H1 (cell line): ENCODE measurements at regions not wholly inside any gene's neighbourhood (a gene's known extent, or its start where the extent isn't known, plus 50 kb on each side); places are given as distances from the start of the nearest gene placed in this dataset.
"Not testable (repeated sequence)": the region's sequence is repeated elsewhere in the genome, so short reads cannot be mapped to it uniquely, and the experiment has no call there.

Experiments
- CTCF ChIA-PET: fragments of 300-600 bp; sonication (Branson Sonifier 250); formaldehyde crosslinking; loops from one replicate; lab custom pipeline; 2021; ENCODE audit not compliant: partially characterized antibody; lab: Charles Lee
- POLR2A ChIA-PET: fragments of 300-600 bp; sonication (Branson Sonifier 250); formaldehyde crosslinking; loops from one replicate; lab custom pipeline; 2021; ENCODE audit warnings: inconsistent platforms; ENCODE audit not compliant: partially characterized antibody; lab: Charles Lee
- DNase-seq, 2 experiments: peaks; one replicate each; pipeline versions ENCODE4 v3.0.0 to v3.0.0-alpha.2; 2010 to 2022; ENCODE audit warnings: low spot score in 2 of 2, low read depth in 1 of 2, mixed read lengths in 1 of 2
- FAIRE-seq: peaks from 2 replicates; lab custom pipeline; 2011; peaks lifted over from hg19 to GRCh38; lab: Jason Lieb, UNC
- H2AFZ ChIP-seq: 2 replicates; pipeline ENCODE4 v1.8.1; 2012; ENCODE audit warnings: low read length, inconsistent platforms
- H2AK5ac ChIP-seq: 2 replicates; pipeline ENCODE4 v1.6.1; 2013; ENCODE audit warnings: low read depth, low read length
- H2BK120ac ChIP-seq: replicated peaks from 2 replicates; pipeline ENCODE3; 2013; ENCODE audit warnings: low read depth, low read length, inconsistent platforms
- H2BK12ac ChIP-seq: 2 replicates; pipeline ENCODE4 v1.6.1; 2013; ENCODE audit warnings: low read depth, low read length
- H2BK15ac ChIP-seq: 2 replicates; pipeline ENCODE4 v1.6.1; 2013; ENCODE audit warnings: low read length
- H2BK20ac ChIP-seq: 2 replicates; pipeline ENCODE4 v1.6.1; 2013; ENCODE audit warnings: low read length
- H2BK5ac ChIP-seq: 2 replicates; pipeline ENCODE4 v1.6.1; 2013; ENCODE audit warnings: low read depth, low read length
- H3K14ac ChIP-seq: 2 replicates; pipeline ENCODE4 v1.6.1; 2013; ENCODE audit warnings: inconsistent platforms; ENCODE audit not compliant: insufficient read length
- H3K18ac ChIP-seq: 2 replicates; pipeline ENCODE4 v1.6.1; 2013; ENCODE audit warnings: low read length; ENCODE audit errors: extremely low read depth
- H3K23ac ChIP-seq: 2 replicates; pipeline ENCODE4 v1.6.1; 2013; ENCODE audit warnings: inconsistent platforms; ENCODE audit not compliant: insufficient read length
- H3K23me2 ChIP-seq: 2 replicates; pipeline ENCODE4 v1.6.1; 2013; ENCODE audit warnings: low read depth, low read length
- H3K27ac ChIP-seq: 2 replicates; pipeline ENCODE4 v1.6.1; 2011; ENCODE audit warnings: low read depth, low read length, inconsistent platforms
- H3K27me3 ChIP-seq, 4 experiments: replicated peaks in 1 of 4; 1 replicate in 1 of 4; 2 replicates in 3 of 4; pipeline versions ENCODE4 v1.6.1 to v1.8.1; 2011 to 2013; ENCODE audit warnings: low read length in 3 of 4, mild to moderate bottlenecking in 3 of 4, inconsistent platforms in 2 of 4, mixed read lengths in 2 of 4, moderate library complexity in 1 of 4; ENCODE audit not compliant: control insufficient read depth in 3 of 4, insufficient read depth in 3 of 4; ENCODE audit errors: extremely low read depth in 1 of 4
- H3K36me3 ChIP-seq, 4 experiments: 2 replicates each; pipeline versions ENCODE4 v1.6.1 to v1.8.1; 2011 to 2013; ENCODE audit warnings: mild to moderate bottlenecking in 4 of 4, low read length in 3 of 4, moderate library complexity in 2 of 4, control low read depth in 1 of 4, inconsistent platforms in 1 of 4; ENCODE audit not compliant: insufficient read depth in 4 of 4, control insufficient read depth in 2 of 4
- H3K4ac ChIP-seq: replicated peaks from 2 replicates; pipeline ENCODE3; 2013; ENCODE audit warnings: low read length, low read depth, mixed read lengths, inconsistent platforms; ENCODE audit not compliant: insufficient read length
- H3K4me1 ChIP-seq, 4 experiments: replicated peaks in 1 of 4; 1 replicate in 1 of 4; 2 replicates in 3 of 4; pipeline versions ENCODE4 v1.6.1 to v1.8.1; 2011 to 2013; ENCODE audit warnings: low read length in 3 of 4, inconsistent platforms in 2 of 4, mixed read lengths in 1 of 4; ENCODE audit not compliant: insufficient read depth in 4 of 4, control insufficient read depth in 3 of 4
- H3K4me2 ChIP-seq, 2 experiments: 2 replicates each; pipeline versions ENCODE4 v1.6.1 to v1.8.1; 2011 to 2013; ENCODE audit warnings: low read depth in 2 of 2, low read length in 2 of 2, control low read depth in 1 of 2, inconsistent platforms in 1 of 2, mild to moderate bottlenecking in 1 of 2; ENCODE audit not compliant: insufficient read depth in 1 of 2
- H3K4me3 ChIP-seq, 4 experiments: fragments of 200-600, 300-600 bp in 1 of 4; sonication (generic), shearing (Covaris generic), sonication (Bioruptor Twin) in 1 of 4; 2 replicates each; pipeline versions ENCODE4 v1.5.1 to v1.8.1; 2011 to 2016; ENCODE audit warnings: low read length in 4 of 4, low read depth in 3 of 4, control low read depth in 2 of 4, inconsistent platforms in 2 of 4, mild to moderate bottlenecking in 2 of 4, mixed read lengths in 1 of 4, moderate library complexity in 1 of 4; ENCODE audit not compliant: insufficient read depth in 2 of 4; ENCODE audit errors: extremely low read depth in 1 of 4
- H3K56ac ChIP-seq: replicated peaks from 2 replicates; pipeline ENCODE3; 2013; ENCODE audit warnings: low read depth, mild to moderate bottlenecking, mixed read lengths, low read length, inconsistent platforms; ENCODE audit not compliant: insufficient read length
- H3K79me1 ChIP-seq: 2 replicates; pipeline ENCODE4 v1.6.1; 2013; ENCODE audit warnings: low read depth, low read length, control low read depth
- H3K79me2 ChIP-seq, 2 experiments: 2 replicates each; pipeline versions ENCODE4 v1.6.1 to v1.8.1; 2012 to 2013; ENCODE audit warnings: low read length in 2 of 2, mild to moderate bottlenecking in 2 of 2, inconsistent platforms in 1 of 2; ENCODE audit not compliant: insufficient read depth in 2 of 2, control insufficient read depth in 1 of 2
- H3K9ac ChIP-seq, 4 experiments: replicated peaks in 1 of 4; 1 replicate in 1 of 4; 2 replicates in 3 of 4; pipeline versions ENCODE4 v1.6.1 to v1.8.1; 2011 to 2013; ENCODE audit warnings: low read depth in 3 of 4, low read length in 3 of 4, control low read depth in 2 of 4, mild to moderate bottlenecking in 2 of 4, moderate library complexity in 2 of 4, inconsistent platforms in 1 of 4; ENCODE audit errors: extremely low read depth in 1 of 4
- H3K9me3 ChIP-seq, 2 experiments: 2 replicates each; pipeline versions ENCODE4 v1.6.1 to v1.8.1; 2012 to 2013; ENCODE audit warnings: mild to moderate bottlenecking in 2 of 2, moderate library complexity in 2 of 2, control low read depth in 1 of 2, inconsistent platforms in 1 of 2, low read depth in 1 of 2, low read length in 1 of 2, mixed read lengths in 1 of 2; ENCODE audit not compliant: insufficient read depth in 2 of 2
- H4K20me1 ChIP-seq, 2 experiments: replicated peaks in 1 of 2; 2 replicates each; pipeline versions ENCODE3 to v1.8.1; 2011 to 2013; ENCODE audit warnings: inconsistent platforms in 2 of 2, low read length in 2 of 2, mild to moderate bottlenecking in 1 of 2; ENCODE audit not compliant: insufficient read depth in 2 of 2, control insufficient read depth in 1 of 2
- H4K5ac ChIP-seq: 2 replicates; pipeline ENCODE4 v1.6.1; 2013; ENCODE audit warnings: low read length, low read depth, mixed read lengths, inconsistent platforms; ENCODE audit not compliant: insufficient read length
- H4K8ac ChIP-seq: 2 replicates; pipeline ENCODE4 v1.8.0; 2013; ENCODE audit warnings: mild to moderate bottlenecking, moderate library complexity, low read length, inconsistent platforms; ENCODE audit not compliant: insufficient read depth; ENCODE audit errors: extremely low read depth
- H4K91ac ChIP-seq: replicated peaks from 2 replicates; pipeline ENCODE3; 2013; ENCODE audit warnings: low read length, mixed read lengths, inconsistent platforms; ENCODE audit not compliant: insufficient read length
- WGBS, 2 experiments: shearing (Covaris generic) in 1 of 2; methylation state at CpG; one replicate each; pipeline versions ENCODE4 v1.1.6 to v1.1.7; 2013 to 2015; ENCODE audit warnings: low lambda C conversion rate in 2 of 2, mixed read lengths in 2 of 2, inconsistent platforms in 1 of 2, low coverage in 1 of 2, missing lambda C conversion rate in 1 of 2; ENCODE audit not compliant: insufficient replicate concordance in 2 of 2, insufficient coverage in 1 of 2, insufficient read length in 1 of 2; ENCODE audit errors: extremely low coverage in 1 of 2, missing lambda C conversion rate in 1 of 2; 5-methylcytosine and 5-hydroxymethylcytosine counted together

- CTCF ChIA-PET, H3K18ac ChIP-seq, H2BK12ac ChIP-seq, H3K79me2 ChIP-seq, H2BK5ac ChIP-seq, H3K4me2 ChIP-seq, H3K27me3 ChIP-seq, H3K4me1 ChIP-seq, H2BK20ac ChIP-seq, H3K14ac ChIP-seq, H3K9me3 ChIP-seq, H3K4me3 ChIP-seq, H3K9ac ChIP-seq, H2BK15ac ChIP-seq, H3K36me3 ChIP-seq, H4K8ac ChIP-seq, H4K5ac ChIP-seq, H3K4ac ChIP-seq, H3K23me2 ChIP-seq, H3K23ac ChIP-seq, H2AFZ ChIP-seq, H3K27ac ChIP-seq, H2BK120ac ChIP-seq, DNase-seq, POLR2A ChIA-PET, H2AK5ac ChIP-seq, H4K91ac ChIP-seq, H3K79me1 ChIP-seq, H3K56ac ChIP-seq, H4K20me1 ChIP-seq, FAIRE-seq: not testable (repeated sequence)
- no CpG with 5 or more reads among the region's 1 CpG for WGBS, 2 experiments
These were observed 772.5 kb downstream of the SH3BGRL start for GRCh38 chrX:81974413-81974812.
